T-helper 1 cell treated with Interleukin-12 subunit alpha and Interleukin-12 subunit beta and Interleukin-4 antibody, amounts not matched to agents 30 ng/mL and 1 ng/mL, for 36 hours (primary cell): ENCODE measurements at regions not wholly inside any gene's neighbourhood (a gene's known extent, or its start where the extent isn't known, plus 50 kb on each side); places are given as distances from the start of the nearest gene placed in this dataset.
"Not testable (repeated sequence)": the region's sequence is repeated elsewhere in the genome, so short reads cannot be mapped to it uniquely, and the experiment has no call there.

Experiments
- intact Hi-C: fragments of 100-400 bp; cut with micrococcal nuclease; formaldehyde crosslinking; loops from one replicate; pipeline ENCODE4 v1.15.1; 2024

DNA sequence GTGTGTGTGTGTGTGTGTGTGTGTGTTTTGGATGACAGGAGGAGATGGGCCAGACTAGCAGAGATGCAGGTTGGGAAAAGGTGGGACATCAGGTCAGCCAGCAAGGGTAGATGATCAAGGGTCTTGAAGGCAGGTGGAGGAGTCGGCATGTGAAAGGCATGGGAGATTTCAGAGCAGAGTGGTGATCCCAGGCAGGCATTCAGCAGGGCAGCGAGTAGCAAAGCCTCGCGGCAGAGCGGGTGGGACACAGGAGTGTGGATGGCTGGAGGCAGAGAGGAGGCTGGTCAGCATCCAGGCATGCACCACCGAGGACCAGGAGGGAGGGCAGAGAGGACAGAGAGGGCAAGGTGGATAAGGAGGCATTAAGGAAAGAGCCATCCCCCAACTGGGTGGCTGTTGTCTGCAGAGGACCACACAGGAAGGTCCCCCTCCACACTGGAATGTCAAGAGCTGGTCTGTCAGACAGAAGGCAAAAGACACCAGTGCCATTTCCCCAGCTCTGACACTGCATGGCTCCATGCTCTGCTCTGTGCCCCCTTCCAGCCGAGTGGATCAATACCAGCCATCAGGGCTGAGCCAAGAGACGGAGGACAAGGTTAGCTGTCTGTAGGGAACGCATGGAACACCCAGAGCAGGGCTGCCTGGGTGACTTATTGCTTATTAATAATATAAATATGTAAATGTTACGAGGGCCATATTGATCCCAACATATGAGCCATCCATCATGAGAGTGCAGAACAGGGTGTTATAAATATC, 74.8 kb upstream of the RPL38 start:
- intact Hi-C loops: no loop called here

DNA sequence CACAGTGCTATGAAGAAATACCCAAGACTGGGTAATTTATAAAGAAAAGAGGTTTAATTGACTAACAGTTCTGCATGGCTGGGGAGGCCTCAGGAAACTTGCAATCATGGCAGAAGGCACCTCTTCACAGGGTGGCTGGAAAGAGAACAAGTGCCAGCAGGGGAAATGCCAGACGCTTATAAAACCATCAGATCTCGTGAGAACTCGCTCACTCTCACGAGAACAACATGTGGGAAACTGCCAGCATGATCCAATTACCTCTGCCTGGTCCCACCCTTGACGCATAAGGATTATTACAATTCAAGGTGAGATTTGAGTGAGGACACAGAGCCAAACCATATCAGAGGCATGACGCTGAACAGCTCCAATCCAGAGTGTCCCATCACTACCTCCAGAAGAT, 73.7 kb upstream of the RPL38 start:
- intact Hi-C loops: not testable (repeated sequence)

DNA sequence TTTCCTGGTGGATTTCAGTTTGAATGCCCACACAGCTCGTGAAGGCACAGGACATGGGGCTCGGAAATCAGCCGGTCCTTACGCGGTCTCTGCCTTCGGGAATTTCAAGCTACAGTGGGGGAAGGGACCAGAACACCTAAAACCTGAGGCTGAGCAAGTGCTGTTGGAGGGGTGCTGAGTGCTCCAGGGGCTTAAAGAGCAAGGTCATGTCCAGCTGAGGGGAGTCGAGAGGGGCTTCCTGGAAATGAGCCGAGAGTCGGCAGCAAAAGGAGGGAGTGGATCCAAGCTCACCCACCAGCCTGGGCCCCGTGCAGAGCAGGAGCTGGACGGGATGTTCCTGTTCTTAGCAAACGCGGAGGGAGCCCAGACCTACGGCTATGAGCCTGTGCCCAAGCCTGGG, 73.2 kb upstream of the RPL38 start:
- intact Hi-C loops: no loop called here

DNA sequence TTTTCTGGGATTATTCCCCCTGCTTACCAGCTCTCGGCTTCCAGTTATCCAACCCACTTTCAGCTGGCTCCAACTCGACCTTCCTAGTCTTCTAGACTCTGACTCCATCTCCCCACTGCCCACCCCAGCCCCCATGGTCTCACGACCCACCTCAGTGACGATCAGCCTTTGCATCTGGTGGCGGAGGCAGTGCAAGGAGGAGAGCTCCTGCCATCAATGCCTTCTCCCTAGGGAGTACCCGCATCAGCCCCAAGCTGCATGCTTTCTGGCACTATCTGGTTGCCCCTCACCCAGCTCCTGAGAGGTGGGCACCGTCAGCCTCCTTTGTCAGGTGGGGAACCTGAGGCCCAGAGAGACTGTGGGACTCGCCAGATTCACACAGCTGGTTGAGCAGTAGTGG, 72.6 kb upstream of the RPL38 start:
- intact Hi-C loops: no loop called here

DNA sequence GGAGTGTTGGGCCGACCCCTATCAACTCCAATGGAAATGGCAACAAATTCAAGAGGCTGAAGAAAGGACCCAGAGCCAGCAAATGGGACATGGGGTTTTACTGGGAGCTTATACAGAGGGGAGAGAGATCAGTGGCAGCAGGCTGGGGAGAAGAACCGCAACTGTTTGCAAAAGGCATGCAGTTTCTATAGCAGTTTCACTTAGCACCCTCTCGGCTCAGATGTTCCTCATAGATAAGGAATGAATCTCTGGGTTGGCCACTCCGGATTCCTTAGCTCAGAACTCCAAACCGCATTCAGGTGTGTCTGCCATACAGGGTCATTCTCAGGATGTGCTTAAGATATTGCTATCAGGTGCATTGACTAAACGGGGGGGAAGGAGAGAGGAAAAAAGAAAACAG, 71.1 kb upstream of the RPL38 start:
- intact Hi-C loops: no loop called here

DNA sequence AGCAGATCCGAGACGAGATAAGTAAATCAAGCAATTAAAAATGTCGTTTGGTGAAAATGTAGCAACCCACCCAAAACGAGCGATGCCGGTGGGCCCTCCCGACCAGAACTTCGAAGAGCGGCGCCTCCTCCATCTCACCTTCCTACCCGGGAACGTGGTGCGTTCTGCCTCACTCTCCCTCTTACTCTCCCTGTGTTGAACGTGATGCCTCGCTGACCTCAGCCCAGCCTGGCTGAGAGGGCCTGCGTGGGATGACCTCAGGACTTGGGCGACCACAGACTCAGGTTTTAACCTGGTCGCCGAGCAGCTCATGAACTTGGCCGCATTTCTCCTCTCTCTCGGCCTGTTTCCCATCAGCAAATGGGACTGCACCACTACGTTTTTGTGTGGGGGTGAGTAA, 69.7 kb upstream of the RPL38 start:
- intact Hi-C loops: no loop called here

DNA sequence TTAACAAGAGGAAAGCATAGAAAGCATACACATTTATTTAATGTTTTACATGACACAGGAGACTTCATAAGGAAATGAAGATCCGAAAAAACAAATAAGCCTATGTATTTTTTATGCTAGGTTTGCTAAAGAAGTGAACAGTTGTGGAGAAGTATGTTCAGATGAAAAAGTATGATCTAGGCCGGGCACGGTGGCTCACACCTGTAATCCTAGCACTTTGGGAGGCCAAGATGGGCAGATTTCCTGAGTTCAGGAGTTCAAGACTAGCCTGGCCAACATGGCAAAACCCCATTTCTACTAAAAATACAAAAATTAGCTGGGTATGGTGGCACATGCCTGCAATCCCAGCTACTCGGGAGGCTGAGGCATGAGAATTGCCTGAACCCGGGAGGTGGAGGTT, 69.2 kb upstream of the RPL38 start:
- intact Hi-C loops: not testable (repeated sequence)

DNA sequence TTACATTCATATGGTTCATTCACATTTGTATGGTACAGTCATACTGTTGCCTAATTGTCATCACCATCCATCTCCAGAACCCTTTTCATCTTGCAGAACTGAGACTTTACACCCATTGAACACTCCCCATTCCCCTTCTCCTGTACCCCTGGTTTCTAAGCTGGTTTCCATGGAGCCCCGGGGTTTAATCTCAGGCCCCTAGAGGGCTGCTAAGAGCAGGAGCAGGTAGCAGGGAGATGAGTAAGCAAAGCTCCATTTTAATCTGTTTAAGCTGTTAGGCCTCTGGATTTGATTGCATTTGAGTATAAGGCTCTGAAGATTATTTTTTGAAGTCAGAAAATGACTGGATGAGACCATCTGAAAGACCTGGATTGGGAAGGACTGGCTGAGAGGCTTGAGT, 68.5 kb upstream of the RPL38 start:
- intact Hi-C loops: no loop called here

DNA sequence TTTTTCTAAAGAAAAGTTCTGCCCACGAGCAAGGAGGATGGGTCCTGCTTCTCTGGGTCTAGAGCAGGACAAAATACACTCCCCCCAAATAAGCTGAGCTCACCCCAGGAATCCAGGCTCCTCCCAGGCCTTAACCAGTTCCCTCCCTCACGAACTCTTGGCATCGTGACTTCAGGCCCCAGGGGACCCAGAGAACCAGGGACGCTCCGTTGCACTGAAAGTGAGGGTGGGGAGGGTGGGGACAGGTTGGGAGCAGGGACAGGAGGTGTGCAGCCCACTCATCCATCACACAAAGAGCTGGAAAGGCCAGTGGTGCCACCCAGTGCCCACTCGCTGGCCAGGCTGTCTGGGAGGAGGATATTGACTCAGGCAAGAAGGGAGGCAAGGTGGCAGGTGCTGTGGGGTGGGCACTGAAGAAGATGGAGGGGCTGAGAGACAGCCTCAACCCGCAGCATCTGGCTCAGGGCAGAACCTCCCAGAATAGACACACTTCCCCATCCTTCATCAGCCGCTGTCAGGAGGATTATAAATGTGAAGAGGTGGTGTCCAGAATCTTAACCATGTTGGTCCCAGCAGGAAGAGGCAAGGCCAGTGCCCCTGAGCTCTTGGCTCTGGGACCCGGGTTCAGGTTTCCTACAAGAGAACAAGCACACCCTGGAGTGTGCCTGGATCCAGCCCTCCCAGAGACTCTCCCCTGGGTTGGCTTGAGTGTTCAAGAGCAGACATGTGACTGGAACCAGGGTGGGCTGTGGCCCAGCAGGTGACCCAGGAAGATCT, 67.9 kb upstream of the RPL38 start:
- intact Hi-C loops: no loop called here

DNA sequence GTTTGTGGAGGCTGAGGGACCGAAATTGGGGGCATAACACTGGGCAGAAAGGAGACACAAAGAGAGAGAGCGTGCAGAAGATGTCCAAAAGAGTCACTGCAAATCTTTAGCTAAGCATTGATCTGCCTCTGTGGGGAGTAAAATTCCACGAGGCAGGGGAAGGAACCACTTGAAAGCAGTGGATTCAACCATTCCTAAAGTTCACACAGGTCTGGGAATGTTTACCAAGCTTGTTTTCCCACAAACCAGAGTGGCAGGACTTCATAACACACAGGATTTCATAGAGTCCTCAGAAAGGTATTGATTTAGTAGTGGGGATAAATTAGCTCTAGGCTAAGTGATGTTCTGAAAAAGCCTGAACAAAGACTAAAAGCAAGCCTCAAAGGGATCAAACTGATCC, 66.1 kb upstream of the RPL38 start:
- intact Hi-C loops: no loop called here

DNA sequence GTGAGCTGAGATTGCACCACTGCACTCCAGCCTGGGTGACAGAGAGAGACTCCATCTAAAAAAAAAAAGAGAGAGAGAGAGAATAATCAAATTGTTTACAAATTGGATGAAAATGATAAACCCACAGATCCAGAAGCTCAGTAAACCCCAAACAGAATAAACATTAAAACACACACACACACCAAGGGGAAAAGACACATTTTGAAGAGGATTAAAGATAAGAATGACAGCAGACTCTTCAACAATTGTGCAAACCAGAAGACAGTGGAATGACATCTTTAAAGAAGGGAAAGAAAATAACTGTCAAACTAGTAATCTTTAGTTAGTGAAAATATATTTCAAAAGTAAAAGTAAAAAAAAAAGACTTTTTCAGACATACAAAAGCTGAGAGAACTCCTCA, 64.4 kb upstream of the RPL38 start:
- intact Hi-C loops: no loop called here

DNA sequence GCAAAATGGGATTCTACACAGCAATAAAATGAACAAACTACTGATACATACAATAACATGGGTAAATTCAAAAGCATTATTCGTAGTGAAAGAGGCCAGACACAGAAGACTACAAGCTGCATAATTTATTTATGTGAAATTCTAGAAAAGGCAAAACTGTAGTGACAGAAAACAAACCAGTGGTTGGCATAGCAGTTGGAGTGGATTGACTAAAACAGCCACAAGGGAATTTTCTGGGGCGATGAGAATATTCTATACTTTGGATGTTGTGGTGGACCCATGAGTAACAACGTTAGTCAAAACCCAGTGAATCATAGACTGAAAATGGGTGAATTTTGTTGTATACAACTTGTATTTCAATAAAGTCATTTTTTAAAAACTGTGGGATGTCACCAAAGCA, 63.2 kb upstream of the RPL38 start:
- intact Hi-C loops: no loop called here

DNA sequence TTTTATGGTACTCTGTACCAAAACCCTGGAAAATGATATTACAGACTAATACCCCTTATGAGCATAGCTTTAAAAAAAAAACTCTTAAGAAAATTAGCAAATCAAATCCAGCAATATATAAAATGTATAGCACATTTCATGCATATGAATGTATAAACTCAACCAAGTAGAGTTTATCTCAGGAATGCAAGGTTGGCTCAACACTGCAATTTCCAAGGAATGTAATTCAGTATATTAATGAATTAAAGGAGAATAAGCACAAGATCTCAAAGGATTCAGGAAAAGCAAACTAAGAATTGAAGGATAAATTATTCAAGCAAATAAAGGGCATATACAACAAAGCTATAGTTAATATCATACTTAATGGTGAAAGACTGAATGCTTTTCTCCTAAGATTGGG, 61.9 kb upstream of the RPL38 start:
- intact Hi-C loops: no loop called here

DNA sequence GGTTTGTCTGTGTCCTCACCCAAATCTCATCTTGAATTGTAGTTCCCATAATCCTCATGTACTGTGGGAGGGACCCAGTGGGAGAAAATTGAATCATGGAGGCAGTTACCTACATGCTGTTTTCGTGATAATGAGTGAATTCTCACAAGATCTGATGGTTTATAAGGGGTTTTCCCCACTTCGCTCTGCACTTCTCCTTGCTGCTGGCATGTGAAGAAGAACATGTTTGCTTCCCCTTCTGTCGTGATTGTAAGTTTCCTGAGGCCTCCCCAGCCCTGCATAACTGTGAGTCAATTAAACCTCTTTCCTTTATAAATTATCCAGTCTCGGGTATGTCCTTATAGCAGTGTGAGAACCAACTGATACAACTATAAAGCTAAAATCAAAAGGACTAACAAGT, 60.2 kb upstream of the RPL38 start:
- intact Hi-C loops: not testable (repeated sequence)

DNA sequence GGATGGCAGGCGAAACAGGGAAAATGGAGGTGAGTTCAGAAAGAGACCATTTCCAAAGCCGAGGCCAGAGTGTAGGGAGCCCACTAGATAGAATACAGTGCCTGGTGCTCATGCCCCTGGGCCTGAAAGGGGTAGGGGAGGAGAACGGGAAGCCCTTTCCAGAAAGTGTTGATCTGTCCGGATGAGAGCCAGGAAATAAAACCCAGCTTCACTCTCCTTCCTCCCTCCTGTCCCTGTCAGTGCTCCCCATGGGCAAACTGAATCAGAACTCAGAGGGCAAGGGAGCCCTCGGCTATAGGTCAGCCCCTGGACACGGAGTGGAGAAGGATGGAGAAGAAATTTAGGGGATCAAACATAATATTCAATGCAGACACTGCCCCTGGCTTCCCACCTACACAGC, 57.7 kb upstream of the RPL38 start:
- intact Hi-C loops: no loop called here

DNA sequence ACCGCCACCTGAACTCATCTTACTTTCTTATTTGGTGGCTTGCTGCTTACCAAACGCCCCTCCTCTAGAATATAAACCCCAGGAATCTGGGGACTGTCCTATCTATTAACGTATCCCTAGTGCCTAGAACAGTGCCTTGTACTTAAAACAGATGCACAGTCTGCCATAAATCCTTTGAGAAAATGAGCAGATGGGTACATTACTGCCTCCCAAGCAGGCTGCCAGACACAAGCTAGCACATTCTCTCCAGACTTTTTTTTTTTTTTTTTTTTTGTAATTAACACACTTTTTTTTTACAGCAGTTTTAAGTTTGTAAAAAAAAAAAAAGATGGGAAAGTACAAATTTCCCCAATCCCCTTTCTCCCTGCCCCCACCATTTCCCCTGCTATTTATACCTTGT, 57.3 kb upstream of the RPL38 start:
- intact Hi-C loops: no loop called here

DNA sequence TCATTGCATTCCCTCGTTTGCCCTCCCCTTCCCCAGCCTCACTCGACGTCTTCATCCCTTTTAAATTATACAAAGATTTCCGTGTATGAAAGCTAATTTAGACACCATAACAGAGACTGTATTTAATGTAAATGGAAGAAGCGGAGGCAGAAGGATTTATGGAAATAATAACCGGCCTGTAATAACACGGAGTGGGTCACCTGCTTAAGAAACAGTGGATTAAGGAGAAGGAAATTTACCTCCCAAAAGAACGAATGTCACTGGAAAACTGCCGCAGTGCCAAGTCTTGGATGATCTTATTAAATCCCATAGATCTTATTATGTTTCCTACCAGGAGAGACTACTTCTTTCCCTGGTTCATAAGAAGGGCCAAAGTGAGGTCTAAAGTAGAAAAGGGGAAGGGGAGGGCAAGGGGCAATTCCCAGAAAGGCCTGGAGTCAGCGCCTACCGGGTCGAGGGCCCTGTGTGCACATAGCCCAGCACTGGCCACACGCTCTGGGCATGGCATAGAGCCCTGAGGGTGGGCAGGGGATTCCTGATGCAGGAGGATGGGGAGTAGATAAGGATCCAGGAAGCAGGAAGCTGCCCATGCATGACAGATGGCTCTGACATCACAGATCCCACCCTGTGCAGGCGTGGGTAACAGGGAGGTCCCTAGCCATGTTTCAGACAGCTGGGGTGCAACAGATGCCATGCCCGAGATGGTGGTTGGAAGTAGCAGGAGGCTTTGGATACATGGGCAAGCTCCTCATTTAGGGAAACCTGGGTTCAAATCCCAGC, 56.2 kb upstream of the RPL38 start:
- intact Hi-C loops: no loop called here

DNA sequence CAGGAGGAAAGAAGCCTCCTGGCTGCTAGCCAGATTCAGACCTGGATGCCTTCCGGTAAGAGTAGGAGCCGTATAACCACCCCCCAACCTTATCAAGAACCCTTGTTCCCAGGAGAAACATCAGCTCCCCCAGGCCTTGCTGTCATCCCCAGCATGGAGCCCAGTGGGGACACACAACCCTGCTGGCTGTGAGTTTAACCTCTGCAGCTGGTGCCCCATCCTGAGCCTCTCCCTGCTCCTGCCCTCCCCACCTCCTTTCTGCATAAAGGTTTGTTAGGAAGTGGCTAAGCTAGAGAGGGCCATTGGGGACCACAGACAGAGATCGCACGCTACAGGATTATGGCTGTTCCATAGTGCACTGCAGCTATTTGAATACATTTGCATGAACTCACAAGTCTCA, 55.5 kb upstream of the RPL38 start:
- intact Hi-C loops: no loop called here

DNA sequence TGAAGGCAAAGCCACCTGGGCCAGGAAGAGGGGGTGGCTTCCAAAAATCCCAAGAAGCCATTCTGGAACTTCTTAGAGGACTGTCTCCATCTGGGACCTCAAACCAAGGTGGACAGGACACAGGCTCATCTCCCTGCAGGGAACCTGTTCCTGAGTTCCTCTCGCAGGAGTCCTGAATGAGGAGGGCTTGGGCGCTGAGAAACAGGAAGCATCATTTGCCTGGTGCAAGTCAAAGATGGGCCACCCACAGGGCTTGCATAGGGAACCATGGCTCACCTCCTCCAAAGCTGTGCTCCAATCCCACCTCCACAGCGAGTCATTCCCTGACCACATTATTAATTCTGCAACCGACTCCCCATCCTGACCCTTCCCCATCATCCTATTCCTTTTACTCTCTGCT, 55.0 kb upstream of the RPL38 start:
- intact Hi-C loops: no loop called here

DNA sequence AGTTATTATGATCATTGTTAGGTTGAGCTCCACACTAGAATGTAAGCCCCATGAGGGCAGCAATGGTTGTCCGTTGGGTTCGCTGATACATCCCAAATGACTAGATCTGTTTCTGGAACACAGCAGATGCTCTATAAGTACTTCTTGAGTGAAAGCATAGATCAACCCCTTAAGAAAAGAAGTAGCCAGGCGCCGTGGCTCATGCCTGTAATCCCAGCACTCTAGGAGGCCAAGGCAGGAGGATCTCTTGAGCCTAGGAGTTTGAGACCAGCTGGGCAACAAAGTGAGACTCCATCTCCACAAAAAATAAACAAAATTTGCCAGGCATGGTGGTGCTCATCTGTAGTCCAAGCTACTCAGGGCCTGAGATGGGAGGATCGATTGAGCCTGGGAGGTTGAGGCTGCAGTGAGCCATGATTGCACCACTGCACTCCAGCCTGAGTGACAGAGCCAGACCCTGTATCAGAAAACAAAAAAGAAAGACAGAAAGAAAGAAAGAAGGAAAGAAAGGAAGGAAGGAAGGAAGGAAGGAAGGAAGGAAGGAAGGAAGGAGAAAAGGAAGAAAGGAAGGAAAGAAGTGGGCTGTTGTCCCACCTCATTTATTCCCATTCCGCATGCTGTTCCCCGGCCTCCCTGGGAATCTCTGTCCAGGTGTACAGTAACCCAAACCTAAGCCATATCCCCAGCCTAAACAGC, 54.4 kb upstream of the RPL38 start:
- intact Hi-C loops: no loop called here

DNA sequence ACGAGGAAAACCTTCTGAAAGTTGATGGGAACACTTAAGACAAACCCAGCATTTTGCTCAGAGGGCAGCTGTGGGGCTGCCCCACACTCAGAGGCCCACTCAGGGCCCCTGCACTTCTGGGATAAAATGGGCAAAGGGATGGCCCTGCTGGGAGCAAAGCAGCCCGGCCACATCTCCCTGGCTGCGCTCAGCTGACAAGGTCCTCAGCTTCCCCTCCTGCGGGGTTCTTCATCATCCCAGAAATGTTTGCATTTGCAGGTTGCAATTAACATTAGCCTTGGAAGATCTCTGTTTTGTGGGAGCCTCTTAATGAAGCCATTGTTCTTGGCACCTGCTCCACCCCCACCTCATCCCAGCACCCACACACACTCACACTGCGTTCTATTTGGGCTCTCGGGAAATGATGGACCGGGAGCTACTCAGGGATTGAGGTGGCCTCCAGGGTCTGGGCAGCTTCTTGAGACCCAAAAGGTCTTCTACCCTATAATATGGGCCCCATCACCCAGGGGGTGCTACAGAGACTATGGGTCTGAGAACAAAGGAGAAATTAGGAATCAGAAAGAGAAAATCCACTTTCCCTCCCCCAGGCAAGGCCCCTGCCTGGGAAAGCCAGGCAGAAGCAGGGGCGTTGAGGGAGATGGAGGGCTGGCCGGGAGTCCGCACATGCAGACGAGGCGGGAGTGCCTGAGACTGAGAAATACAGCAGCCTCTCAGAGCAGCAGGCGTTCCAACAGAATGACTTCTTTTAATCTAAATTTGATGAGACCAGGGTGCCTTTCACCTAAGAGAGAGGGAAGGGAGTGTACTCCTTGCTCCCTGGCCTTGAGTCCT, 53.7 kb upstream of the RPL38 start:
- intact Hi-C loops: no loop called here
